ENCODE measurements at regions not wholly inside any gene's neighbourhood (a gene's known extent, or its start where the extent isn't known, plus 50 kb on each side); places are given as distances from the start of the nearest gene placed in this dataset.

DNA sequence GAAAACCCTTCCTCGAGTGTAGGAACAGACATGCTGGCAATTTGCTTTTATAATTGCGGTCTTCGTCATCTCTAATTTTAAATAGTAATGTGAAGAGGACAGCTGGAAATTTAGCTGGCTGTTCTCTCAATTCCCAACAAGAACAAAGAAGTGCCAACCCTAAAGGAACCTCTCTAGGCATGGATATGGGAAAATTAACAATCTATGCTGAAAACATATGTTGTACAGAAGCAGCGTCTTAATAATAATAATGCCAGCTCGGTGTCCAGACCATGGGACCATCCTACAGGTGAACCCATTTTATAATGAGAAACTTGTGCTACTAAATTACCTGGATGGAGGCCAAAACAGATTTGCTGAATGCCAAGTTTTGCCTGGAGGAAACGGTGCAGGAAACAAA lies 641.4 kb upstream of the MGMT start:
- TF ChIP-seq, protein P1, sequence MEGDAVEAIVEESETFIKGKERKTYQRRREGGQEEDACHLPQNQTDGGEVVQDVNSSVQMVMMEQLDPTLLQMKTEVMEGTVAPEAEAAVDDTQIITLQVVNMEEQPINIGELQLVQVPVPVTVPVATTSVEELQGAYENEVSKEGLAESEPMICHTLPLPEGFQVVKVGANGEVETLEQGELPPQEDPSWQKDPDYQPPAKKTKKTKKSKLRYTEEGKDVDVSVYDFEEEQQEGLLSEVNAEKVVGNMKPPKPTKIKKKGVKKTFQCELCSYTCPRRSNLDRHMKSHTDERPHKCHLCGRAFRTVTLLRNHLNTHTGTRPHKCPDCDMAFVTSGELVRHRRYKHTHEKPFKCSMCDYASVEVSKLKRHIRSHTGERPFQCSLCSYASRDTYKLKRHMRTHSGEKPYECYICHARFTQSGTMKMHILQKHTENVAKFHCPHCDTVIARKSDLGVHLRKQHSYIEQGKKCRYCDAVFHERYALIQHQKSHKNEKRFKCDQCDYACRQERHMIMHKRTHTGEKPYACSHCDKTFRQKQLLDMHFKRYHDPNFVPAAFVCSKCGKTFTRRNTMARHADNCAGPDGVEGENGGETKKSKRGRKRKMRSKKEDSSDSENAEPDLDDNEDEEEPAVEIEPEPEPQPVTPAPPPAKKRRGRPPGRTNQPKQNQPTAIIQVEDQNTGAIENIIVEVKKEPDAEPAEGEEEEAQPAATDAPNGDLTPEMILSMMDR (IDR thresholded peaks at IDR 0.05; ENCODE audit: low read depth, low read length, missing control alignments) = no peak
- DNase-seq (ENCODE audit: extremely low read depth, low read depth) = no peak
- H3K4me3 ChIP-seq (replicated peaks; ENCODE audit: low read depth, low read length) = no peak overlapping the region

DNA sequence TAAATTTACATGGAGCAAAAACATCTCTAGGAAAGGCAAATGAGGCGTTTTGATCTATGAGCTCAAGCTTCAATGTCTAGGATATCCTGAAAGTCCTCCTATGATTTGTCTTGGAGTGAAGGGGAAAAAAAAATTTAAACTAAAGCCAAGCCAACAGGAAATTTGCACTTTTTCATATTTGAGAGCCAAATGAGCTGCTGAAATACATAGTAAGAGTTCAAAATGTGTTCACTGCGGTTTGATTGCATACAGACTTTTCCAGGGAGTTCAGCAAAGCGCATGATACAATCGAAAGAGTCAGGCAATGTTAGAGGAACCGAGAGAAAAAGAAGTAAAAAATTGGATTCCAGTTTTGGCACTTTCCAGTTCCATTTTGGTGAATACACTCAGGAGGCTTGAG lies 633.4 kb upstream of the MGMT start:
- TF ChIP-seq, protein P1 (IDR thresholded peaks at IDR 0.05; ENCODE audit: low read depth, low read length, missing control alignments) = no peak
- H3K4me3 ChIP-seq (replicated peaks; ENCODE audit: low read depth, low read length) = no peak overlapping the region
- DNase-seq (ENCODE audit: extremely low read depth, low read depth) = no peak

DNA sequence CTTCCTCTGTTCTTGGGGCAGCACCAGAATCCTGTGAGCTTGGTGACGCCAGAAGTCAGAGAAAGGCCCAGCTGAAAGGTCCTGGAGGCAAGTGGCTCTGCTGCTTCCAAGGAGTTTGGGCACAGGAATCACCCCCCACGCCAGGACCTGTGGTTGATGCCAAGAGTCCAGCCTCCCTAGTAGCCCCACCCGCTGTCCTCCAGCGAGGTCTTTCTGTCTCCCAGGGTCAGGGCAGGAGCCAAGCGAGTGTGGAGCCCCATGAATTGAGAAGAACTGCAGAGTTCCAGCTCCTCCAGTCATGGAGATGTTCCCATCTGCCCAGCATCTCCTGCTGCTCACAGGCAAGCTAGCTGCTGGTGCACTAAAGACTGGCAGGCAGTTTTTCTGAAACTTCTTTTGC lies 631.7 kb upstream of the MGMT start:
- TF ChIP-seq, protein P1 (IDR thresholded peaks at IDR 0.05; ENCODE audit: low read depth, low read length, missing control alignments) = no peak
- H3K4me3 ChIP-seq (replicated peaks; ENCODE audit: low read depth, low read length) = no peak overlapping the region
- no peak for DNase-seq (ENCODE audit: extremely low read depth, low read depth)

DNA sequence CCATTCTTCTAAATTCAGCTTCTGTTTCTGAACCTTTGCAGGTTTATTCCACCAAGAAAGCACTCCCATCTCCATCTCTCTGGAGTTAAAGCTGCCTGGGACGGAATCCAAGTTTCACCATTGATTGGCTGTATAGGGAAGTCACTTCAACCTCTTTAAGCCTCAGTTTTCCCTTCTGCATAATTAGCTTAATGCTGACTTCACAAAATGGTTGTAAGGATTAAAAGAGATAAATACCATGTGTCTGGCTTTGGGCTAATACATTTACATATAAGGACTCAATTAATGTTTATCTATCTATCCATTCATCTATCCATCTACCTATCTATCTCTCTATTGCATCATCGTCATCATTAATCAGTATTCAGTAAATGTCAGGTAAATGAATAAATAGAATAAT lies 629.6 kb upstream of the MGMT start:
- H3K4me3 ChIP-seq (replicated peaks; ENCODE audit: low read depth, low read length) = no peak overlapping the region
- TF ChIP-seq, protein P1 (IDR thresholded peaks at IDR 0.05; ENCODE audit: low read depth, low read length, missing control alignments) = no peak
- no peak for DNase-seq (ENCODE audit: extremely low read depth, low read depth)

DNA sequence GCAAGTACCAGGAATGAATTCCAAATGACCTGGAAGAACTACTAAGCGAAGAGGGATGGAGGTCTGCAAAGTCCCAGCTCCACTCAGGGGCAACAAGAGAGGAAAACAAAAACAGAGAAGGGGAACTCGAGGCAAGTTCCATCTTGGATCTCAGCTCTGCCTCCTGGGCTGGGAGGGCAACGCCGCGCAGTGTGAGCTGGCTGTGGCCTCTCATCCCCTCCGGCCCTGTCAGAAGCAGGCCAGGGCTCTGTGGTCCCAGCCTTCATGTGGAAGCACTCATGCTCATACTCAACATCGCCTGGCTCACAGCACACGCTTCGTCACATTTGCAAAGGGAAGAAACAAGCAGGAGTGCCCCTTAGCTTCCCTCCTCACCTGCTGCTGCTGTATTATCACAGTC lies 627.9 kb upstream of the MGMT start:
- no peak for DNase-seq (ENCODE audit: extremely low read depth, low read depth)
- TF ChIP-seq, protein P1 (IDR thresholded peaks at IDR 0.05; ENCODE audit: low read depth, low read length, missing control alignments) = no peak
- H3K4me3 ChIP-seq (replicated peaks; ENCODE audit: low read depth, low read length) = no peak overlapping the region

DNA sequence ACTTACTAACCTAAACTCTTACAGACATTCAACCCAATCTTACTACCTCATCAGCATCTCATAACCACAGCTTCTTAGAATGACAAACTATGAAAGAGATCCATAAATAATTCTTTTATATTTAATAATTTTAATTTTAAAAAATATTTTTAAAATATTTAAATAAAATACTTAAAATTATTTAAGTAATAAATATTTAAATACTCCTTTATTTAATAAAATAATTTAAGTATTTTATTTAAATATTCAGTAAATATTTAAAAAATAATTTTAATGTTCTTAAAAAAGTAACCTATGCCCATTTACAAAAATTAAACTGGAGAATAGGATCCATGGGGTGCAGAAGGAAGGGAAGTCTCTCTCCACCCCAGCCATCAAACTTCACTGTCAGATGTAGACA lies 627.3 kb upstream of the MGMT start:
- DNase-seq (ENCODE audit: extremely low read depth, low read depth) = no peak
- no peak overlapping the region for H3K4me3 ChIP-seq (replicated peaks; ENCODE audit: low read depth, low read length)
- TF ChIP-seq, protein P1 (IDR thresholded peaks at IDR 0.05; ENCODE audit: low read depth, low read length, missing control alignments) = no peak

DNA sequence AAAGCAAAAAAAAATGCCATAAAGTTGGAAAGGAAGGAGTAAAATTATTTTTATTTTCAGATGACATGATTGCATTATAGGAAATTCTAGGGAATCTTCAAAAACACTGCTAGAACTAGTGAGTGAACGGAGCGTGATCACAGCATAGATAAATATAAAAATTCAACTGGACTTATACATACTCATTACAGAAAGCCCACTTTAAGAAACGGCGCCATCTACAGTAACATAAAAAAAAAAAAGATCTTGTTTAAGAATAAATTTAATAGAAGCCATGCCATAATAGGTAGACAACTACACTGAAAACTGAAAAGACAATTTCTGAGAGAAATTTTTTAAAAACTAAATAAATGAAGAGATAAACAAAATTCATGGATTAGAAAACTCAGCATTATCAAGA lies 623.1 kb upstream of the MGMT start:
- TF ChIP-seq, protein P1 (IDR thresholded peaks at IDR 0.05; ENCODE audit: low read depth, low read length, missing control alignments) = no peak
- DNase-seq (ENCODE audit: extremely low read depth, low read depth) = no peak
- H3K4me3 ChIP-seq (replicated peaks; ENCODE audit: low read depth, low read length) = no peak overlapping the region

Measured in HFF-Myc (cell line).